Esophagus squamous epithelium (tissue), 5 donors: ENCODE measurements at regions not wholly inside any gene's neighbourhood (a gene's known extent, or its start where the extent isn't known, plus 50 kb on each side); places are given as distances from the start of the nearest gene placed in this dataset.

Experiments used
- DNase-seq: peaks from one replicate; lab custom pipeline; 2025; lab: John Stamatoyannopoulos, UW
- H3K27ac ChIP-seq, 4 donors: fragments of 200-600 bp; sonication (generic); one replicate each; pipeline ENCODE4 v1.5.1; 2016 to 2019; ENCODE audit warnings: mild to moderate bottlenecking in 1 of 4
- H3K27me3 ChIP-seq, 4 donors: fragments of 200-600 bp; sonication (generic); 1 replicate in 3 of 4; 2 replicates in 1 of 4; pipeline versions ENCODE4 v1.5.1 to v1.6.0; 2017 to 2021; ENCODE audit warnings: antibody characterized with exemption in 1 of 4
- H3K36me3 ChIP-seq, 3 donors: fragments of 200-600 bp; sonication (generic); one replicate each; pipeline ENCODE4 v1.5.1; 2016 to 2019
- H3K4me1 ChIP-seq, 3 donors: fragments of 200-600 bp; sonication (generic); one replicate each; pipeline ENCODE4 v1.5.1; 2017 to 2019
- H3K4me3 ChIP-seq, 4 donors: fragments of 200-600 bp; sonication (generic); 1 replicate in 3 of 4; 2 replicates in 1 of 4; pipeline ENCODE4 v1.5.1; 2016 to 2019; ENCODE audit warnings: mild to moderate bottlenecking in 2 of 4, moderate library complexity in 1 of 4
- H3K9me3 ChIP-seq, 3 donors: fragments of 200-600 bp; sonication (generic); one replicate each; pipeline ENCODE4 v1.5.1; 2016 to 2019
- CTCF ChIP-seq, 6 experiments: fragments of 450-650 bp in 4 of 6; fragments of 200-600 bp in 2 of 6; sonication (generic) in 2 of 6; IDR thresholded peaks; one replicate each; pipeline ENCODE4 v1.5.1; 2016 to 2019; ENCODE audit warnings: antibody characterized with exemption in 6 of 6, mild to moderate bottlenecking in 4 of 6, moderate library complexity in 4 of 6
- POLR2A ChIP-seq, 4 donors: fragments of 450-650 bp; IDR thresholded peaks; one replicate each; pipeline ENCODE4 v1.6.1; 2017; ENCODE audit warnings: antibody characterized with exemption in 4 of 4, mild to moderate bottlenecking in 4 of 4, moderate library complexity in 3 of 4
- WGBS, 2 donors: methylation state at CpG; one replicate each; pipeline ENCODE4 v1.1.5; 2018; 5-methylcytosine and 5-hydroxymethylcytosine counted together
- intact Hi-C: fragments of 100-400 bp; cut with DNase I; formaldehyde crosslinking; loops from one replicate; pipeline ENCODE4 v1.15.0; 2022
- donor health status: DM: yes; HTN: yes; CAD: no.

DNA sequence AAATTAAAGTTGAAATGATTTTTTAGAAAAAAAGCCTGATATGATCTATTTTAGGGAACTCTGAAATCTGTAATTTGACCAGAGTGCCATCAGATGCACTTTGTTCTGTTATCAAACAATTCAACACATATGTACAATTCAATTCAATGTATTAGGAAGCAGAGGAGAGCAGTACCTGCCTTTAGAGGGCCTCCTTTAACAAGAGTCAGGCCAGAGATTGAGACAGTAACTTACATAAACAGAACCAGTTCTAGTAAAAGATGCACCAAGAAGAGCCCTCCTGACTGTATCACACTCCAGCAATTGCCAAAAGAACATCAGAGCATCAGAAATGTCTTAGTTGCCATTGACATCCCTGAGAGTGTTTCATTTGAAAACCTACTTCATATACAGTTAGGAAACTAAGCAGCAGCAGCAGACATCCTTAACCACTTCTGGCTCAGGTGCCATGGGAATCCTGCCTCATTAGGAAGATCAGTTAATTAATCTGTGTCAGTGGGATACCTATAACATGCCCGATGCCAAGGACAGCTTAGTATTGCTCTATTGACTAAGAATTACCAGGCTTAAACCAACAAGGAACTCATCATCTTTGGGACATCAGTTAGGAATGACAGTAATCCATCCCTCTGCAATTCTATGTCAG lies 1222.6 kb upstream of the LRRN3 start:
- TF ChIP-seq POLR2A (IDR thresholded peaks at IDR 0.05) (no peak), CTCF (IDR thresholded peaks at IDR 0.05) (no peak)
- 30 to 40% methylated on average over 1 of the region's 1 CpG for WGBS, 2 donors
- intact Hi-C loops: no loop called here

GRCh38 chr7:109873296-109873695 lies 1217.6 kb upstream of the LRRN3 start:
- 40 to 54% methylated on average over 2 to 4 of the region's 4 CpGs for WGBS, 2 donors
- no peaks in the 10 kb centered on the region for H3K9me3 ChIP-seq
- H3K4me1 ChIP-seq: no peaks in the 10 kb centered on the region
- TF ChIP-seq CTCF (IDR thresholded peaks at IDR 0.05): no peak
- no peak for TF ChIP-seq POLR2A (IDR thresholded peaks at IDR 0.05)
- no peaks in the 10 kb centered on the region for H3K36me3 ChIP-seq
- intact Hi-C loops: no loop called here
- DNase-seq: no peak
- H3K4me3 ChIP-seq: no peak overlapping the region
- H3K27ac ChIP-seq: no peak overlapping the region
- H3K27me3 ChIP-seq: no peaks in the 10 kb centered on the region

More for the DNA sequence above, 1222.6 kb upstream of the LRRN3 start:
- Histone ChIP-seq H3K27ac (no peak overlapping the region), H3K4me1 (no peaks in the 10 kb centered on the region), H3K9me3 (no peaks in the 10 kb centered on the region), H3K36me3 (no peaks in the 10 kb centered on the region), H3K4me3 (no peak overlapping the region), H3K27me3 (no peaks in the 10 kb centered on the region)
- no peak for DNase-seq

DNA sequence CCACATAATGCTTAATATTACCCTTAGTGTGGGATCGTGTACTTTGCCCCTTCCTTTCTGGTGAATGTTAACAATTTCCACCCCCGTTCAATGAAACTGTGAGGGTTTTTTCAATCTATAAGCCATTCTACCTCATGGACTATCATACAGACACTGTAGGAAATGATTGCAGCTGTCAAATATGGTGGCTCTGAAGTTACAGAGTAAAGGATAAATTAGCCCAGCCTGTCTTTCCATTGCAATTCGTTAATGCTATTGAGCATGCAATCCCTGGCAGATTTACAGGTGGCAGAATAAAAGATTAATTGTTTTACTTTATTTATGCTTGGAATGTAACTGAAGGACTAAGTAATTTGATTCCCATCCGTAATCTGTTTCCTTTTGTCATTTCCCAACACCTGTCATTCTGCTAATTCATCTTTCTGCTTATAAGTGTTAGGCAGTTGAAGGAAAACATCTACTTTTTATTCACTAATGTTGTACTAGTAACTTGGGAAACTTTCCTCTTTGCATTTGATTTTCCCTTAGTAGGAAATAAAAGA lies 1211.6 kb upstream of the LRRN3 start:
- no peak for DNase-seq
- 55 to 56% methylated on average over 4 of the region's 4 CpGs for WGBS, 2 donors
- Histone ChIP-seq H3K4me1 (no peaks in the 10 kb centered on the region), H3K36me3 (no peaks in the 10 kb centered on the region), H3K9me3 (no peaks in the 10 kb centered on the region), H3K27me3 (no peaks in the 10 kb centered on the region), H3K27ac (no peak overlapping the region), H3K4me3 (no peak overlapping the region)
- no peak for TF ChIP-seq CTCF (IDR thresholded peaks at IDR 0.05)
- TF ChIP-seq POLR2A (IDR thresholded peaks at IDR 0.05): no peak
- intact Hi-C loops: no loop called here

GRCh38 chr7:109890622-109891021 lies 1200.3 kb upstream of the LRRN3 start:
- no peaks in the 10 kb centered on the region for H3K27me3 ChIP-seq
- H3K4me3 ChIP-seq: no peak overlapping the region
- WGBS, 2 donors: 17 to 20% methylated on average over 1 of the region's 1 CpG
- DNase-seq: no peak
- no peaks in the 10 kb centered on the region for H3K4me1 ChIP-seq
- intact Hi-C loops: no loop called here
- no peaks in the 10 kb centered on the region for H3K36me3 ChIP-seq
- no peak overlapping the region for H3K27ac ChIP-seq
- no peaks in the 10 kb centered on the region for H3K9me3 ChIP-seq
- TF ChIP-seq POLR2A (IDR thresholded peaks at IDR 0.05) (no peak), CTCF (IDR thresholded peaks at IDR 0.05) (no peak)

DNA sequence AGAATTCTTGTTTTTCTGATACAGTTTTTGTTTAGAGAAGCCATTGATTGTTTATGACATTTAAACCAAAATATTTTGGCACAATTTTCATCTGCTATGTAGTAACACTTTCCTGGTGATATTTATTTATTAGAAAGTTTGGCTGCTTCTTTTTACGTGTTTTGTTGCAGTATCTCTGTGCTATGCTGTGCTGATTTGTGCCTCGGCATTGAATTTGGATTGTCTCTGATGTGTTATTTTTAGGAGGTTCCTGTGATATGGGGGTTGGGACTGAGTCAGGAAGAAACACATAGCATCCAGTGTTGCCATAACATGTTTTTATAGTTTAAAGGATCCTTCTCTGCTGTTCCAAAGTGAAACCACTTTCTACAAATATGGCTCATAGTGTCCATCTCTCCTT lies 1197.7 kb upstream of the LRRN3 start:
- no peaks in the 10 kb centered on the region for H3K27me3 ChIP-seq
- no peak for TF ChIP-seq POLR2A (IDR thresholded peaks at IDR 0.05)
- 53 to 64% methylated on average over 2 of the region's 2 CpGs for WGBS, 2 donors
- H3K27ac ChIP-seq: no peak overlapping the region
- no peaks in the 10 kb centered on the region for H3K9me3 ChIP-seq
- H3K36me3 ChIP-seq: no peaks in the 10 kb centered on the region
- intact Hi-C loops: no loop called here
- DNase-seq: no peak
- H3K4me3 ChIP-seq: peak overlapping the region in 2 of 4 donors; percentile 2 to 34
- H3K4me1 ChIP-seq: no peaks in the 10 kb centered on the region
